MM.1S (cell line): ENCODE measurements at regions not wholly inside any gene's neighbourhood (a gene's known extent, or its start where the extent isn't known, plus 50 kb on each side); places are given as distances from the start of the nearest gene placed in this dataset.

ENCODE experiments used
- DNase-seq: peaks from one replicate; pipeline ENCODE4 v3.0.0-alpha.2; 2015
- H2AFZ ChIP-seq: fragments of 300-600 bp; sonication (generic); 2 replicates; pipeline ENCODE4 v1.6.0; 2016; ENCODE audit warnings: antibody characterized with exemption, low read length
- H3F3A ChIP-seq: fragments of 300-600 bp; sonication (generic); 2 replicates; pipeline ENCODE4 v1.6.1; 2016; ENCODE audit warnings: mild to moderate bottlenecking, antibody characterized with exemption, low read length, moderate library complexity, mixed read lengths; ENCODE audit not compliant: insufficient read depth
- H3K27ac ChIP-seq: fragments of 300-600 bp; sonication (generic); 2 replicates; pipeline ENCODE4 v1.5.1; 2016; ENCODE audit warnings: mild to moderate bottlenecking, low read length
- H3K27me3 ChIP-seq: fragments of 300-600 bp; sonication (generic); replicated peaks from 2 replicates; pipeline ENCODE4 v1.6.0; 2016; ENCODE audit warnings: low read length; ENCODE audit not compliant: insufficient read depth
- H3K36me3 ChIP-seq: fragments of 300-600 bp; sonication (generic); replicated peaks from 2 replicates; pipeline ENCODE4 v1.6.1; 2016; ENCODE audit warnings: mild to moderate bottlenecking, low read length, mixed read lengths; ENCODE audit not compliant: insufficient read depth
- H3K4me1 ChIP-seq: fragments of 300-600 bp; sonication (generic); 2 replicates; pipeline ENCODE4 v1.6.1; 2016; ENCODE audit warnings: low read length, mixed read lengths
- H3K4me2 ChIP-seq: fragments of 300-600 bp; sonication (generic); 2 replicates; pipeline ENCODE4 v1.6.0; 2016; ENCODE audit warnings: low read depth, low read length
- H3K4me3 ChIP-seq: fragments of 300-600 bp; sonication (generic); 2 replicates; pipeline ENCODE4 v1.5.1; 2016; ENCODE audit warnings: low read length, mixed read lengths
- H3K79me2 ChIP-seq: fragments of 300-600 bp; sonication (generic); 2 replicates; pipeline ENCODE4 v1.6.1; 2016; ENCODE audit warnings: mixed run types, low read length, mixed read lengths
- H3K9ac ChIP-seq: fragments of 300-600 bp; sonication (generic); 2 replicates; pipeline ENCODE4 v1.6.1; 2016; ENCODE audit warnings: low read length, mixed read lengths
- H3K9me2 ChIP-seq: fragments of 300-600 bp; sonication (generic); replicated peaks from 2 replicates; pipeline ENCODE4 v1.6.1; 2016; ENCODE audit warnings: mild to moderate bottlenecking, low read length, mixed read lengths; ENCODE audit not compliant: insufficient read depth
- H3K9me3 ChIP-seq: fragments of 300-600 bp; sonication (generic); replicated peaks from 2 replicates; pipeline ENCODE4 v1.6.1; 2016; ENCODE audit warnings: mild to moderate bottlenecking, low read length, mixed read lengths; ENCODE audit not compliant: insufficient read depth
- H4K20me1 ChIP-seq: fragments of 300-600 bp; sonication (generic); 2 replicates; pipeline ENCODE4 v1.6.1; 2016; ENCODE audit warnings: mild to moderate bottlenecking, low read length, moderate library complexity, mixed read lengths; ENCODE audit not compliant: insufficient read depth
- EZH2 ChIP-seq: fragments of 300-600 bp; sonication (generic); optimal IDR thresholded peaks from 2 replicates; pipeline ENCODE3; 2017; ENCODE audit warnings: low read depth, mild to moderate bottlenecking, antibody characterized with exemption, low read length, mixed read lengths
- EZH2phosphoT487 ChIP-seq: fragments of 300-600 bp; sonication (generic); IDR thresholded peaks from 2 replicates; pipeline ENCODE4 v1.6.1; 2018; ENCODE audit warnings: antibody characterized with exemption, low read length
- TF ChIP-seq, protein P1 (sequence below): fragments of 300-600 bp; sonication (generic); IDR thresholded peaks from 2 replicates; pipeline ENCODE4 v1.5.1; 2016; ENCODE audit warnings: antibody characterized with exemption, low read length, mixed read lengths

DNA sequence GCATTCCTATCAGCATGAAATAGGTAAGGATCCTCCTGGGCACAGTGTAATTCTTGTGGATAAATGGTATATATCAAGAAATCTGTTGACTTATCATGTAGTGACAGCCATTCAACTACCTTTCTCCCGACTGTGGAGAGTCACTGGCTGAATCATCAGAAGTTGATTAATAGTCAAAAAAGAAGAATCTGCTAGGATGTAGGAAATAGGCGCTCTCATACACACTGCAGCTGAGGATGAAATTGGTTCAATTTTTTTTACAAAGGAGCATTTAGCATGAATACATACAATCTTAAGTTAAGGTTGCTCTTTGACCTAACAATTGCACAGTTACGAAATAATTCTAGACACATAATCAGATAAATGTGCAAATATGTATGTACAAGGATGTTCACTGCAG, 486.8 kb downstream of the ADGRL2 start:
- H4K20me1 ChIP-seq, result no peaks in the 10 kb centered on the region
- H3F3A ChIP-seq, result no peaks in the 10 kb centered on the region
- H3K79me2 ChIP-seq, result no peaks in the 10 kb centered on the region

DNA sequence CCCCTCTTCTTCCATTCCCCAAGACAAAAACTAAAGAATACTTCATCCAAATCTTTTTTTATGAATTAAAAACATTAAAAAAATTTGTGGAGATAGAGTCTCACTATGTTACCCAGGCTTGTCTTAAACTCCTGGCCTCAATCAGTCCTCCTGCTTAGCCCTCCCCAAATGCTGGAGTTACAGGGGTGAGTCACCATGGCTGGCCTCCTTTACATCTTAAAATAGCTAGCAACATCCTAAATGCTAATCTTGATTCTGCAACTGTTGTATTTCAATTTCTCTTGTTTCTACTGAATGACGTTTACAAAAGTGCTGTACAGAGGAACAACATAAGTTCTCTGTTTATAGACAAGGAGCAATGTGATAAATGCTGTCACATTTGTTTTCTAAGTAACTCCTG, 483.5 kb downstream of the ADGRL2 start:
- no peaks in the 10 kb centered on the region for H4K20me1 ChIP-seq
- no peaks in the 10 kb centered on the region for H3K36me3 ChIP-seq
- no peak overlapping the region for H3K4me2 ChIP-seq
- H3F3A ChIP-seq, result no peaks in the 10 kb centered on the region
- DNase-seq, result no peak
- H3K9me2 ChIP-seq, result no peaks in the 10 kb centered on the region
- no peak overlapping the region for H3K27ac ChIP-seq
- H3K4me1 ChIP-seq, result no peaks in the 10 kb centered on the region
- H3K9me3 ChIP-seq, result no peaks in the 10 kb centered on the region
- TF ChIP-seq, protein P1, sequence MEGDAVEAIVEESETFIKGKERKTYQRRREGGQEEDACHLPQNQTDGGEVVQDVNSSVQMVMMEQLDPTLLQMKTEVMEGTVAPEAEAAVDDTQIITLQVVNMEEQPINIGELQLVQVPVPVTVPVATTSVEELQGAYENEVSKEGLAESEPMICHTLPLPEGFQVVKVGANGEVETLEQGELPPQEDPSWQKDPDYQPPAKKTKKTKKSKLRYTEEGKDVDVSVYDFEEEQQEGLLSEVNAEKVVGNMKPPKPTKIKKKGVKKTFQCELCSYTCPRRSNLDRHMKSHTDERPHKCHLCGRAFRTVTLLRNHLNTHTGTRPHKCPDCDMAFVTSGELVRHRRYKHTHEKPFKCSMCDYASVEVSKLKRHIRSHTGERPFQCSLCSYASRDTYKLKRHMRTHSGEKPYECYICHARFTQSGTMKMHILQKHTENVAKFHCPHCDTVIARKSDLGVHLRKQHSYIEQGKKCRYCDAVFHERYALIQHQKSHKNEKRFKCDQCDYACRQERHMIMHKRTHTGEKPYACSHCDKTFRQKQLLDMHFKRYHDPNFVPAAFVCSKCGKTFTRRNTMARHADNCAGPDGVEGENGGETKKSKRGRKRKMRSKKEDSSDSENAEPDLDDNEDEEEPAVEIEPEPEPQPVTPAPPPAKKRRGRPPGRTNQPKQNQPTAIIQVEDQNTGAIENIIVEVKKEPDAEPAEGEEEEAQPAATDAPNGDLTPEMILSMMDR, result no peak
- TF ChIP-seq EZH2 (no peak), EZH2phosphoT487 (no peak)
- no peak overlapping the region for H2AFZ ChIP-seq
- no peak overlapping the region for H3K4me3 ChIP-seq
- H3K79me2 ChIP-seq, result no peaks in the 10 kb centered on the region
- H3K9ac ChIP-seq, result no peak overlapping the region
- no peaks in the 10 kb centered on the region for H3K27me3 ChIP-seq

More for the DNA sequence above, 486.8 kb downstream of the ADGRL2 start:
- no peak overlapping the region for H3K4me2 ChIP-seq
- no peaks in the 10 kb centered on the region for H3K9me3 ChIP-seq
- H2AFZ ChIP-seq, result no peak overlapping the region
- H3K4me3 ChIP-seq, result no peak overlapping the region
- no peak for DNase-seq
- no peak overlapping the region for H3K27ac ChIP-seq
- H3K9me2 ChIP-seq, result no peaks in the 10 kb centered on the region
- H3K9ac ChIP-seq, result no peak overlapping the region
- TF ChIP-seq EZH2phosphoT487, result no peak
- TF ChIP-seq EZH2, result no peak
- TF ChIP-seq, protein P1, result no peak
- no peaks in the 10 kb centered on the region for H3K4me1 ChIP-seq
- no peaks in the 10 kb centered on the region for H3K27me3 ChIP-seq
- H3K36me3 ChIP-seq, result no peaks in the 10 kb centered on the region

DNA sequence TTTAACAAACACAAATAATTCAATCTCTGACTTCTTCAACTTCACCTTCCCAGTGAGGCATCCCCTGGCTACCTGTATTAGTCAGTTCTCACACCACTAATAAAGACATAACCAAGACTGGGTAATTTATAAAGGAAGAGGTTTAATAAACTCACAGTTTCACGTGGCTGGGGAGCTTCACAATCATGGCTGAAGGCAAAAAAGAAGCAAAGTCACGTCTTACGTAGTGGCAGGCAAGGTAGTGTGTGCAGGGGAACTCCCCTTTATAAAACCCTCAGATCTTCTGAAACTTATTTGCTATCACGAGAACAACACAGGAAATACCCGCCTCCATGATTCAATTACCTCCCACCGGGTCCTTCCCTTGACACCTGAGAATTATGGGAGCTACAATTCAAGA, 478.5 kb downstream of the ADGRL2 start:
- no peaks in the 10 kb centered on the region for H3K79me2 ChIP-seq
- H4K20me1 ChIP-seq, result no peaks in the 10 kb centered on the region
- DNase-seq, result peak; percentile 30
- H3K36me3 ChIP-seq, result no peaks in the 10 kb centered on the region
- no peak overlapping the region; the same call in 1 of the 2 replicates for H3K4me2 ChIP-seq
- H2AFZ ChIP-seq, result no peak overlapping the region
- no peaks in the 10 kb centered on the region for H3K4me1 ChIP-seq
- no peaks in the 10 kb centered on the region for H3F3A ChIP-seq
- H3K9me3 ChIP-seq, result no peaks in the 10 kb centered on the region
- H3K9ac ChIP-seq, result no peak overlapping the region
- H3K4me3 ChIP-seq, result no peak overlapping the region
- H3K9me2 ChIP-seq, result no peaks in the 10 kb centered on the region
- no peaks in the 10 kb centered on the region for H3K27me3 ChIP-seq
- TF ChIP-seq EZH2, result no peak
- TF ChIP-seq, protein P1, result no peak
- no peak for TF ChIP-seq EZH2phosphoT487
- H3K27ac ChIP-seq, result no peak overlapping the region
